MM.1S (cell line): ENCODE measurements at regions not wholly inside any gene's neighbourhood (a gene's known extent, or its start where the extent isn't known, plus 50 kb on each side); places are given as distances from the start of the nearest gene placed in this dataset.

Experiments used
- CTCF ChIP-seq: fragments of 300-600 bp; sonication (generic); IDR thresholded peaks from 2 replicates; pipeline ENCODE4 v1.5.1; 2016; ENCODE audit warnings: antibody characterized with exemption, low read length, mixed read lengths
- EZH2 ChIP-seq: fragments of 300-600 bp; sonication (generic); optimal IDR thresholded peaks from 2 replicates; pipeline ENCODE3; 2017; ENCODE audit warnings: low read depth, mild to moderate bottlenecking, antibody characterized with exemption, low read length, mixed read lengths
- EZH2phosphoT487 ChIP-seq: fragments of 300-600 bp; sonication (generic); IDR thresholded peaks from 2 replicates; pipeline ENCODE4 v1.6.1; 2018; ENCODE audit warnings: antibody characterized with exemption, low read length

GRCh38 chr6:122151763-122152162, 247.7 kb upstream of the HSF2 start:
- TF ChIP-seq CTCF (no peak), EZH2 (no peak), EZH2phosphoT487 (no peak)
